ENCODE measurements at regions not wholly inside any gene's neighbourhood (a gene's known extent, or its start where the extent isn't known, plus 50 kb on each side); places are given as distances from the start of the nearest gene placed in this dataset.

GRCh38 chr5:175379867-175380266 is 64.1 kb downstream of the DRD1 start:
- no peak for TF ChIP-seq CTCF (IDR thresholded peaks at IDR 0.05)
- no peak for TF ChIP-seq POLR2A (IDR thresholded peaks at IDR 0.05)
